GM12878 (cell line): ENCODE measurements at regions not wholly inside any gene's neighbourhood (a gene's known extent, or its start where the extent isn't known, plus 50 kb on each side); places are given as distances from the start of the nearest gene placed in this dataset.

ENCODE experiments used
- ATAC-seq: fragments of 200-7000 bp; cut with Tn5 transposase; 3 replicates; pipeline ENCODE4 v1.9.1; 2020; ENCODE audit warnings: mild to moderate bottlenecking, moderate library complexity
- BruUV-seq: library from RNA; stranded (reverse); fragments of 400-500 nt; replicated peaks from 2 replicates; lab custom pipeline; 2021; lab: Mats Ljungman, UMichigan
- CTCF ChIA-PET: fragments of 300-600 bp; sonication (Branson Sonifier 250); formaldehyde crosslinking; extraction: SDS; loops from one replicate; lab custom pipeline; 2021; ENCODE audit warnings: inconsistent platforms; lab: Yijun Ruan, JAX
- POLR2A ChIA-PET: fragments of 350-600 bp; formaldehyde crosslinking; extraction: SDS; loops from one replicate; lab custom pipeline; 2021; ENCODE audit warnings: inconsistent platforms; lab: Charles Lee
- RAD21 ChIA-PET: fragments of 300-600 bp; sonication (Branson Sonifier 250); formaldehyde crosslinking; loops from one replicate; lab custom pipeline; 2023; ENCODE audit warnings: antibody characterized with exemption; ENCODE audit not compliant: unreplicated experiment; lab: Charles Lee
- SMC1A ChIA-PET: fragments of 300-600 bp; sonication (Branson Sonifier 250); formaldehyde crosslinking; loops from one replicate; lab custom pipeline; 2023; ENCODE audit not compliant: unreplicated experiment, uncharacterized antibody; lab: Charles Lee
- DNase-seq: peaks from one replicate; pipeline ENCODE4 v3.0.0-alpha.2; 2011; ENCODE audit warnings: low read depth, low spot score
- FAIRE-seq: peaks from 3 replicates; lab custom pipeline; 2011; peaks lifted over from hg19 to GRCh38; lab: Jason Lieb, UNC
- H2AFZ ChIP-seq: 2 replicates; pipeline ENCODE4 v1.6.0; 2011; ENCODE audit warnings: low read depth, low read length, control low read depth; ENCODE audit not compliant: control insufficient read depth
- H3K27ac ChIP-seq: 2 replicates; pipeline ENCODE4 v1.5.1; 2011; ENCODE audit warnings: control low read depth; ENCODE audit not compliant: control insufficient read depth, insufficient read depth
- H3K27me3 ChIP-seq, 2 experiments: replicated peaks in 1 of 2; 2 replicates each; pipeline versions ENCODE4 v1.6.0 to v1.6.1; 2011; ENCODE audit warnings: low read length in 1 of 2; ENCODE audit not compliant: control insufficient read depth in 2 of 2, insufficient read depth in 2 of 2
- H3K36me3 ChIP-seq, 2 experiments: 2 replicates each; pipeline ENCODE4 v1.5.1; 2011; ENCODE audit warnings: low read length in 1 of 2; ENCODE audit not compliant: control insufficient read depth in 2 of 2, insufficient read depth in 2 of 2
- H3K4me1 ChIP-seq: 2 replicates; pipeline ENCODE4 v1.6.1; 2011; ENCODE audit warnings: mild to moderate bottlenecking, low read length, moderate library complexity, mixed read lengths; ENCODE audit not compliant: control insufficient read depth, insufficient read depth
- H3K4me2 ChIP-seq: 2 replicates; pipeline ENCODE4 v1.6.0; 2011; ENCODE audit warnings: control low read depth; ENCODE audit not compliant: control insufficient read depth, insufficient read depth
- H3K4me3 ChIP-seq: fragments of 200-600 bp; sonication (generic); 2 replicates; pipeline ENCODE4 v1.5.1; 2016
- H3K79me2 ChIP-seq: 2 replicates; pipeline ENCODE4 v1.6.0; 2011; ENCODE audit warnings: low read length; ENCODE audit not compliant: control insufficient read depth, insufficient read depth
- H3K9ac ChIP-seq: 2 replicates; pipeline ENCODE4 v1.8.0; 2011; ENCODE audit warnings: low read length, control low read depth, mixed read lengths; ENCODE audit not compliant: control insufficient read depth, insufficient read depth
- H3K9me3 ChIP-seq: replicated peaks from 3 replicates; pipeline ENCODE4 v1.5.1; 2011; ENCODE audit warnings: mild to moderate bottlenecking, low read length; ENCODE audit not compliant: control insufficient read depth, insufficient read depth
- H4K20me1 ChIP-seq: 2 replicates; pipeline ENCODE4 v1.6.0; 2011; ENCODE audit not compliant: control insufficient read depth, insufficient read depth
- BCL11A ChIP-seq: IDR thresholded peaks from 2 replicates; pipeline ENCODE4 v1.6.1; 2011; ENCODE audit warnings: low read depth, low read length
- BCLAF1 ChIP-seq: fragments of 450-650 bp; IDR thresholded peaks from 2 replicates; pipeline ENCODE4 v1.6.1; 2017; ENCODE audit warnings: antibody characterized with exemption, mild to moderate bottlenecking, moderate library complexity
- CBX3 ChIP-seq: fragments of 200-600 bp; sonication (generic); IDR thresholded peaks from 2 replicates; pipeline ENCODE4 v1.6.1; 2016; ENCODE audit warnings: low read depth, borderline replicate concordance
- EED ChIP-seq: sonication (generic); IDR thresholded peaks from 2 replicates; pipeline ENCODE4 v1.6.1; 2016; ENCODE audit warnings: antibody characterized with exemption, low read depth
- GABPA ChIP-seq: IDR thresholded peaks from 2 replicates; pipeline ENCODE4 v1.6.1; 2014; ENCODE audit warnings: antibody characterized with exemption, low read depth, mild to moderate bottlenecking, inconsistent platforms
- KDM1A ChIP-seq: fragments of 200-600 bp; sonication (generic); IDR thresholded peaks from 2 replicates; pipeline ENCODE4 v1.6.1; 2016; ENCODE audit warnings: borderline replicate concordance
- MAX ChIP-seq: IDR thresholded peaks from 2 replicates; pipeline ENCODE4 v1.6.1; 2012; ENCODE audit warnings: low read depth, low read length, improper control_type of control experiment
- MTA3 ChIP-seq: IDR thresholded peaks from 2 replicates; pipeline ENCODE4 v1.6.1; 2012; ENCODE audit warnings: low read length, inconsistent platforms, borderline replicate concordance
- SMAD5 ChIP-seq: IDR thresholded peaks from 2 replicates; pipeline ENCODE4 v1.6.1; 2016; ENCODE audit warnings: antibody characterized with exemption, low read depth
- STAT1 ChIP-seq: fragments of 450-650 bp; conservative IDR thresholded peaks from 2 replicates; pipeline ENCODE4 v1.6.1; 2014; ENCODE audit warnings: antibody characterized with exemption, mild to moderate bottlenecking
- ZBTB11 ChIP-seq: fragments of 450-650 bp; formaldehyde crosslinking; IDR thresholded peaks from 2 replicates; pipeline ENCODE4 v1.5.0; 2022; ENCODE audit warnings: mild to moderate bottlenecking, missing genetic modification characterization
- ZNF24 ChIP-seq: fragments of 450-650 bp; IDR thresholded peaks from 2 replicates; pipeline ENCODE4 v1.6.1; 2017; ENCODE audit warnings: antibody characterized with exemption, mild to moderate bottlenecking
- ZNF384 ChIP-seq: IDR thresholded peaks from 2 replicates; pipeline ENCODE4 v1.6.1; 2012; ENCODE audit warnings: low read depth, mild to moderate bottlenecking, low read length, improper control_type of control experiment, borderline replicate concordance
- ZNF592 ChIP-seq: fragments of 450-650 bp; IDR thresholded peaks from 2 replicates; pipeline ENCODE4 v1.6.1; 2017; ENCODE audit warnings: mild to moderate bottlenecking, moderate library complexity
- WGBS: methylation state at CpG from one replicate; pipeline ENCODE4 v1.1.6; 2016; ENCODE audit warnings: low lambda C conversion rate; ENCODE audit not compliant: insufficient replicate concordance, insufficient coverage; ENCODE audit errors: missing lambda C conversion rate; 5-methylcytosine and 5-hydroxymethylcytosine counted together
- in situ Hi-C: fragments of 300-500 bp; cut with MboI; formaldehyde crosslinking; loops from 9 replicates; pipeline ENCODE4 v1.14.3; 2018; ENCODE audit warnings: mixed read lengths
- intact Hi-C: fragments of 100-400 bp; cut with micrococcal nuclease; formaldehyde crosslinking; loops from one replicate; pipeline ENCODE4 v1.14.2; 2022; ENCODE audit not compliant: unreplicated experiment

GRCh38 chr1:60257531-60257930 is 184.0 kb upstream of the C1orf87 start (continued):
- TF ChIP-seq BCLAF1 (no peak), SMAD5 (no peak), KDM1A (no peak), MAX (no peak)
- TF ChIP-seq, all 136 proteins: peak for 0

GRCh38 chr1:60255565-60255964 is 182.0 kb upstream of the C1orf87 start:
- Histone ChIP-seq H3K9me3 (no peaks in the 10 kb centered on the region), H4K20me1 (no peaks in the 10 kb centered on the region), H3K4me2 (no peak overlapping the region), H3K27me3 (no peaks in the 10 kb centered on the region)
- in situ Hi-C loops: no loop called here
- DNase-seq: no peak
- WGBS: 0% methylated on average over 1 of the region's 1 CpG
- TF ChIP-seq ZBTB11 (CRISPR knock-in tag): no peak
- TF ChIP-seq ZNF24: no peak
- TF ChIP-seq ZNF592: no peak
- no peak for TF ChIP-seq CBX3
- no peak for TF ChIP-seq STAT1
- no peak for TF ChIP-seq BCL11A
- TF ChIP-seq MTA3: no peak
- no peak for TF ChIP-seq EED
- TF ChIP-seq GABPA: no peak
- TF ChIP-seq ZNF384: no peak
- TF ChIP-seq, all 136 proteins: peak for 0
- H3K79me2 ChIP-seq: no peaks in the 10 kb centered on the region
- intact Hi-C loops: no loop called here
- POLR2A ChIA-PET: no interaction called here
- ATAC-seq (no peak), FAIRE-seq (no peak)
- H2AFZ ChIP-seq: no peak overlapping the region
- SMC1A ChIA-PET: no interaction called here
- no peak overlapping the region for H3K27ac ChIP-seq
- BruUV-seq: no TSS peak
- no peak overlapping the region for H3K4me3 ChIP-seq
- RAD21 ChIA-PET: no interaction called here
- CTCF ChIA-PET: no interaction called here
- H3K36me3 ChIP-seq: no peaks in the 10 kb centered on the region
- no peaks in the 10 kb centered on the region for H3K4me1 ChIP-seq
- H3K9ac ChIP-seq: no peak overlapping the region
